ENCODE measurements at regions not wholly inside any gene's neighbourhood (a gene's known extent, or its start where the extent isn't known, plus 50 kb on each side); places are given as distances from the start of the nearest gene placed in this dataset.

- TF ChIP-seq ESRRA (IDR thresholded peaks at IDR 0.05; ENCODE audit: low read length), result no peak
- no peak for TF ChIP-seq BCL11A (IDR thresholded peaks at IDR 0.05; ENCODE audit: low read depth, low read length)
- TF ChIP-seq MYC (IDR thresholded peaks at IDR 0.05; ENCODE audit: insufficient read depth, insufficient read length, insufficient replicate concordance, low read length, severe bottlenecking), result no peak
- no peak for TF ChIP-seq REST (IDR thresholded peaks at IDR 0.05; ENCODE audit: low read depth, low read length)
Observed at GRCh38 chr12:94080341-94081009, 67.9 kb upstream of the PLXNC1 start (continued).

- ChIA-PET RAD21 (ENCODE audit: unreplicated experiment) (no interaction called here), SMC1A (ENCODE audit: uncharacterized antibody, unreplicated experiment) (no interaction called here), POLR2A (interaction anchor here (0.6 to 1.0 kb wide), 2 partner anchors 9 to 1491 kb away, joined by 3 to 5 read pairs; no protein-coding TSS in a partner anchor), CTCF (interaction anchor here (0.7 to 1.7 kb wide), 3 partner anchors 9 to 458 kb away, joined by 3 to 9 read pairs (median 4); no protein-coding TSS in a partner anchor)
- Histone ChIP-seq H3K4me1 (ENCODE audit: control insufficient read depth, insufficient read depth, low read length) (no peaks in the 10 kb centered on the region), H3K9ac (ENCODE audit: control insufficient read depth, insufficient read depth, low read length) (no peak overlapping the region), H3K4me2 (ENCODE audit: control insufficient read depth, insufficient read depth) (no peak overlapping the region), H4K20me1 (ENCODE audit: control insufficient read depth, insufficient read depth) (no peaks in the 10 kb centered on the region), H3K27ac (ENCODE audit: control insufficient read depth, insufficient read depth) (no peak overlapping the region), H2AFZ (ENCODE audit: control insufficient read depth, low read depth, low read length) (no peak overlapping the region), H3K36me3 (ENCODE audit: control insufficient read depth in 2 of 2, insufficient read depth in 2 of 2, low read length in 1 of 2) (no peaks in the 10 kb centered on the region), H3K4me3 (no peak overlapping the region), H3K79me2 (ENCODE audit: control insufficient read depth, insufficient read depth, low read length) (no peaks in the 10 kb centered on the region), H3K27me3 (replicated peaks in 1 of 2; ENCODE audit: control insufficient read depth in 2 of 2, insufficient read depth in 2 of 2, low read length in 1 of 2) (no peaks in the 10 kb centered on the region), H3K9me3 (replicated peaks; ENCODE audit: control insufficient read depth, insufficient read depth, low read length) (no peaks in the 10 kb centered on the region; the same call in 2 of the 3 replicates)
- in situ Hi-C loops (cut with MboI) (no loop called here), intact Hi-C loops (cut with micrococcal nuclease; ENCODE audit: unreplicated experiment) (no loop called here)
- WGBS (ENCODE audit: insufficient coverage, insufficient replicate concordance, low lambda C conversion rate, missing lambda C conversion rate), result 46% methylated on average over 5 of the region's 5 CpGs
- FAIRE-seq, result no peak
- TF ChIP-seq MXI1 (IDR thresholded peaks at IDR 0.05; ENCODE audit: low read depth, low read length) (no peak), MYB (IDR thresholded peaks at IDR 0.05; ENCODE audit: borderline replicate concordance, low read depth, low read length) (no peak), LARP7 (IDR thresholded peaks at IDR 0.05) (no peak), NFYA (IDR thresholded peaks at IDR 0.05; ENCODE audit: borderline replicate concordance, low read depth, low read length) (no peak), NR2C2 (IDR thresholded peaks at IDR 0.05; ENCODE audit: borderline replicate concordance, control insufficient read depth, insufficient read length, low read depth) (no peak), CREM (IDR thresholded peaks at IDR 0.05; ENCODE audit: low read depth) (no peak), SUPT20H (IDR thresholded peaks at IDR 0.05; ENCODE audit: borderline replicate concordance, control insufficient read depth, low read depth, low read length) (no peak)
- ATAC-seq, result no peak
- BruUV-seq (replicated peaks), result no TSS peak
- no peak for DNase-seq (ENCODE audit: low read depth, low spot score)
Observed at GRCh38 chr12:94082690-94083089, 65.7 kb upstream of the PLXNC1 start.
